SW 1271 (cell line): ENCODE measurements at regions not wholly inside any gene's neighbourhood (a gene's known extent, or its start where the extent isn't known, plus 50 kb on each side); places are given as distances from the start of the nearest gene placed in this dataset.

Source experiments
- DNase-seq, 2 experiments: peaks; one replicate each; lab custom pipeline; 2025; lab: John Stamatoyannopoulos, UW

DNA sequence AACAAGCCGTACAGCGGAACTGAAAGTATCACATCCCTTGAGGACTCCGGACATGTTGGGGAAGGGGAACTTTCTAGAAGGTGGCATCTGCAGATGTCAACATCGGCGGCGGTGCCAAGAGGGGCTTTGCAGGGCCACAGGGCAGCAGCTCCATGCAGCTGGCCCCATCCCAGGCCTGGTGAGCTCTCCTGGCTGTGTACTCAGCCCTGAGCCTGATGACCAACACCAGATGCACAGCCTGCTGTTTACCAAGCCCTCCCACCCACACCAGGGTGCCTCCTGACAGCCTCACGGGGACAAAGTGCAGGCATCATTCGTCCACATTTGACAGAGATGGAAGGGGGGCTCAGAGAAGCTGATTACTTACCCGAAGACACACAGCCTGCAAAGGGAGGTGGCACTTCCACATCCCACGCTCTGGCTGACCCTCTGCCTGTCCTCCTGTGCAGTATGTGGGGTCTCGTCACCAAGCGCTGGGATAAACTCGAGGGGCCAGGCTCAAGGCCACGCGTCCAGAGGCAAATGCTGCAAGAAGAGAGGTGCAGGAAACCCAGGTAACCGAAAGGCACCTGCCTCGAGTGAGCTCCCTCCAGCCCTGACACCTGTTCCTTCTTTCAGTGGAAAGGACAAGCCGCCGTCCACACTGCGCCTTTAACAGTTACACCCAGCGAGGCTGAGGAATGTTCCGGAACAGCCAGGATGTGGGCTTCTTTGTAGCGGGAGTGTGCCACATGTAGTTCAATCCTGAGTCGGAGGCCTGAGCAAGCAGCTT, 69.0 kb upstream of the ASAP2 start:
- no peak for DNase-seq

DNA sequence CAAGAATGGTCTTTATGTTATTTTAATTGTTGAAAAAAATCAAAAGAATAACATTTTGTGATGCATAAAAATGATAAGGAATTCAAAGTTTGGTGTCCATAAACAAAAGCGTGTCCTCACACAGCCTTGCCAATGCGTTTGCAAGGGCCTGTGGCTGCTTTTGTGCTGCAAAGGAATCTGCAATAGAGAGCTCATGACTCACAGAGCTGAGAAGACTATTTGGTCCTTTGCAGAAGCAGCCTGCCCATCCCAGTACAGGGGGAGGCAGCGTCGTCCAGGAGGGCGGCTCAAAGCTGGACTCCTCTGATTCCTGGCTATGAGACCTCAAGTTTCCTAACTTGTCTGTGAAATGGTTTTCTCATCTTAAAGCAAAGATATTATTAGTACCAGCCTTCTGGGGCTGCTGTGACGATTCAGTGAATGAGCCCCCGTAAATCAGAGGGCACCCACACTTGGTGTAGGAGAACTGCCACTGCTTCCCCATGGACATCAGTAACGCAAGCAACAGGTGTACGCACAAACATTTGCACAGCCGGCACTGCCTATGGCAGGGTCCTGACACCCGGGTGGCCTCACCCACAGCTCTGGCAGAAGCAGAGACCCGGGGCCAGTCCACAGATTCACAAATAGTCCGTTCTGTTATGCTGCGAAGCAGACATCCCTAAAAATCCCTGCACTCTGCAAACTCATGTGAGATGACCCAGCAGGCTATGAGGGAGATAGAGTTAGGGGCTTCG, 70.6 kb upstream of the ASAP2 start:
- DNase-seq: no peak

GRCh38 chr2:9127316-9127715, 79.3 kb upstream of the ASAP2 start:
- no peak for DNase-seq

GRCh38 chr2:9126540-9126939, 80.1 kb upstream of the ASAP2 start:
- DNase-seq: no peak

DNA sequence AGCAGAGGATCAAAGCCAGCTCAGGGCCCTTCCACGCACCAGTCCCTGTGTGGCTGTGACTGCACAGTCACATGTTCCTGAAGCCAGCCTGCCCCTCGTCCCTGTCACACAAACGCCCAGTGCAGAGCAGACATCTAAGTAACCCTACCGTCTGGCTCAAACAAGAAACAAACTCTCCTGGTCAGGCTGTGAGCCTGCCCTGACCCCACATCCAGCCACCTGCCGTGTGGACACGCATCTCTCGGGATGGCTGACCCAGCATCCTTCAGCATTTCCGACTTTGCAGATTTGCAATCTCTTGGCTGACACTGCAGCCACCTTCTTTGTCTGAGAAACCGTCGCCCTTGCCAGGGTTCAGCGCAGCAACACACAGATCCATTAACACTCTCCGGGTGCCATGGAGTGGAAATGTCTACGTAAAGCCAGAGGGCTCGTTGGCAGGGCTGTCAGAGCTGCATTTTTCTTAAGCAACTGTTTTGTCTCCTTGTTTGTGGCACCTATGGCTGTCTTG, 82.3 kb upstream of the ASAP2 start:
- no peak for DNase-seq

DNA sequence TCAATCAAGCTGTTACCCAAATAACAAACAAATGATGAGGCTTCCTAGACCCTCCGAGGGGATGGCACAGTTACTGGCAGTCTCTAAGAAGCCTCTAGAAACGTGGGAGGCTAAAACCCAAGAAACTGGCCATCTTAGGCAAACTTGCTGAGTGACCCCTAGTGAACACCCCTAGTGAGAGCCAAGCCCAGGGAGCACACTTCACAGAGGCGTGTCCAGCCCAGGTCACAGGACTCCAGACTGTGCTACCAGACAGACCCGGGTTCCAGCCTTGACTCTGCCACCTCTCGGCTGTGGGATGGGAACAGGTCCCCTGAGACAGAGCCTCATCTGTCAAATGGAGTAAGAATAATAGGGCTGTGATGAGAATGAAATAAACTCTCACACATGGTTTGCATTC, 83.5 kb upstream of the ASAP2 start:
- DNase-seq: no peak

GRCh38 chr2:9122367-9122766, 84.2 kb upstream of the ASAP2 start:
- no peak for DNase-seq

DNA sequence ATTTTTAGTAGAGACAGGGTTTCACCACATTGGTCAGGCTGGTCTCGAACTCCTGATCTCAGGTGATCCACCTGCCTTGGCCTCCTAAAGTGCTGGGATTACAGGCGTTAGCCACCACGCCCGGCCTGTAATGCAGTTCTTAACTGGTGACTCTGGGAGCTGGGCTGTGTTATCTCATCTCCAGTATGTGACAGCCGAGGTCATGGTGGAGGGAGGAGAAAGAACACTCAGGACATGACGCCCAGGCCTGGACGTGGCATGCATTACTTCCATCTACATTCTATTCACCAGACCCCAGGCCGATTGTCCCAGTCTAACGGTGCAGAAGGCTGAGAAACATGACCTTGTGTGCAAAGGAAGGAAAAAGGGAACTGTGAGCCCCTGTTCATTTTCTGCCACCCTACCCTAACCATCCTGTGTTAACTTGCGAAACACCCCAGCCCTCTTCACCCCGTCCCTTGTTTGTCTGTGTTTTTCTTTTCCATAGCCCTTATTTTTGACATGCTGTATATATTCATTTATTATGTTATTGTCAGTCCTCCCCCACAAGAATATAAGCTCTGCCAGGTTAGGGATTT, 88.1 kb upstream of the ASAP2 start:
- no peak for DNase-seq

DNA sequence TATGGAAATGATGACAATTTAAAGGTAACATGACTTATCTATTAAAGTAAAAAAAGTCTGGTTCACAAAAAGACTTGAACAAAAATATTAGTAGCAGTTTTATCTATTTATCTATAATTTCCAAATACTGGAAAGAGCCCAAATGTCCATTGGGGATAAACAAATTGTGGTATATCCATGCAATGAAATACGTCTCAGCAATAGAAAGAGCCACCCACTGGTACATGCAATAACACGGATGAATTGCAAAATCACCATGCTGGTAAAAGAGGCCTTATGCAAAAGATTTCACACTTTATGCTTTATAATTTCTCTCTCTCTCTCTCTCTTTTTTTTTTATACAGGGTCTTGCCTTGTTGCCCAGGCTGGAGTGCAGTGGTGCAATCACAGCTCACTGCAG, 91.4 kb upstream of the ASAP2 start:
- no peak for DNase-seq

DNA sequence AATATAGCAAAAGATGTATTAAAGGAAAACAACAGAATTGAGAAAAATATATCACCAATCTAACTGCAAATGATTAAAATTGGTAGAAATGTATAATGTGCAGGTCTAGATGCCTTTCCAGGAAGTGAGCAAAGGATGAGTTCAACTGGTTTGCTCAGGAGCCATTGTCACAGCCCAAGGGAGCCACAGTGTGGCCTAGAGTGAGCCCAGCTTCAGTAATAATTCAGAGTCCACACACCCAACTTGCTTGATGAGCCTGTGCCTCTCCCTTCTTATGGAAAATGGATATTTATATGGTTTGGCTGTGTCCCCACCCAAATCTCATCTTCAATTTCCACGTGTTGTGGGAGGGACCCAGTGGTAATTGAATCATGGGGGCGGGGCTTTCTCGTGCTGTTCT, 92.2 kb upstream of the ASAP2 start:
- DNase-seq: no peak

DNA sequence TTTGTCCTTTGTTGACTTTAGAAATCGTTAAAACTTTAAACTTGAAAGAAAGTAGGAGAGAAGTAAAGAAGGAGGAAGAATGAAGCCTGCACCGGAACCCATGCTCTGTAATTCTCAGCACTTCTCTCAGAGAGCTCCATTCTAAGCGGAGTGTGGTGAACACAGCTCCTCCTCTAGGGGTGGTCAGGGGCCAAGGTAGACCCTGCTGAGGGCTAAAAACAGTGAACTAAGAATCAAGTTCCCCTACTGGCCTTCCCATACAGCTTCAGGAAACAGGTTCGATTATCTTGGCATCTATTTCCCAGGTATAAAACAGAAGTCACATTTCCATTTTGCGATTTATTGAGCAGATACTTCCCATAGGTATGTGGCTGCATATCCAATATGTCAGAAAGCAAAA, 92.7 kb upstream of the ASAP2 start:
- DNase-seq: no peak

- DNase-seq: no peak
These were observed 93.3 kb upstream of the ASAP2 start for GRCh38 chr2:9113262-9113661.

DNA sequence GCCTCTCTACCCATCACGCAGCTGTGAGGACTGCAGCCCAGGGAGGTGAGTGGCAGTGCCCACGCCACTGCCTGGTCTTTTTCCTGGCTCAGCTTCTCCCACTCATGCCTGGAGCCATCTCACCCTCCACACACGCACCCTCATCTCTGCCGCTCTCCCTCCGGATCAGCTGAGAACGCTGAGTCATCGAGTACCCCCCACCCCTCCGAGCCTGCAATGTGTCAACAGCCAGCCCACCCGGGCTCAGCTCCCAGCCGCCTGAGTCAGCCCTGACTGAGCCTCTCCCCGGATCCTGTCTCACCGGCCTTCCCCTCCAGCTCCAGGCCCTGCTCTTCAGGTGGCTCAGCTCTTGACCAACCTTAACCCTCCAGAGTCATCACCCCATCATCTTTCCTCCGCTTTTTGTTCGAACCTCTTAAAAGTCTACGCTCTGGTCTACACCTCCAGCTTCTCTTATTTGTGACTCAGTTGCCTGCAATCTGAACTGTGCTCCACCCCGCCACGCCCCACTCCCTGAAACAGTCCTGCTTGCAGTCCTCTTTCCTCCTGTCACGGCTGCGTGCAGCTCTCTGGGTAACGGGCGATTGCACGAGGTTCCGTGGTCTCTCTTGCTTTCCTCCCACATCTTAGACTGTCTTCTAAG, 94.4 kb upstream of the ASAP2 start:
- DNase-seq: no peak

DNA sequence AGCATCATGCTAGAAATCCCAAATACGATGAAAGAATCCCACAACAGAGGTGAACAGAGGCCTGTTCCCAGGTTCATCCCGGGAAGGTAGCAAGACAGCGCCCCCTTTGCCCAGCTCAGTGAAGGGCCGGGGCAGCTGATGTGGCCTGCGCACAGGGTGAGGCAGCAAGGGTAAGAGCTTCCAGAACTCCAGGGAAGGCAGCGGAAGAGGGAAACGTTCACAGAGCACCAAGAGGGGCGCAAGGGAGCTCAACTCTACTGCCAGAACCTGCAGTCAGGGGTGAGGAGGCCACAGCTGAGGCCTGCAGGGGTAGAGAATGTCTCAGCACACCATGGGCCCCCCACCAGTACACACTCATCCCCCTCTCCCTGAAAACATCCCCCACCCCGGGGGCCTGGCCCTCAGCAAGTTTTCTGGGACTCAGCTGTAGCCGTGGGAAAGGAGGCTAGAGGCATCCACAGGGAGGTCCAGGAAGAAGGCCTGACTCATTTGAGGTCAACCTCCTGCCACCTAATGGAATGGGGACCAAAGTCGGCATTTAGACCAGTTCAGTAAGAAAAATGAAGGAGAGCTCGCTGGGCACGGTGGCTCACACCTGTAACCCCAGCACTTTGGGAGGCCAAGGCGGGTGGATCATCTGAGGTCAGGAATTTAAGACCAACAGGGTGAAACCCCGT, 95.6 kb upstream of the ASAP2 start:
- DNase-seq: no peak

DNA sequence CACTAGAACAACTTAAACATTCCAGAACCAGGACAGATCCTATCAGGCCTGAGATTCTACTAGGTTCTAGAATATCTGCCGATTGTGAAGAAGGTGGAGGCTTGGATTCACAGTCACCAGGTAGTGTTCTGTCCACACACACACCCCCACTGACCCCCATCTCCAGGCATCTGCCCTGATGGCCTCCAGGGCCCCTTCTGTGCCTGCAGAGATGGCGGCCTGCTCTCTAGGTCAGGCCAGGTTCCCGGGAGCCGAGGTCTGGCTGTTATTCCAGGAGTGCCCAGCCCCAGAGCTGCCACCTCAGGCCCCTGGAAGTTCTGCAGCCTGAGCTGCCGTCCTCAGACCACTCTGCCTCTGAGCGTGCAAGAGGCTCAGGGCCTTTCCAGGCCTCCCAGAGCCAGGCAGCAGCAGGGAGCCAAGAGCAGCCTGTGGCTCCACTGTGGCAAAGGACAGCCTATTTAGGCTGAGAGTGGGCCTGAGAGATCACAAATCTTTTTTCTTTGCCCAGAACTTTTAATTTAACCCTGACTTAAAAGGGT, 96.2 kb upstream of the ASAP2 start:
- no peak for DNase-seq

- no peak for DNase-seq
These were observed 96.7 kb upstream of the ASAP2 start for GRCh38 chr2:9109871-9110270.

DNA sequence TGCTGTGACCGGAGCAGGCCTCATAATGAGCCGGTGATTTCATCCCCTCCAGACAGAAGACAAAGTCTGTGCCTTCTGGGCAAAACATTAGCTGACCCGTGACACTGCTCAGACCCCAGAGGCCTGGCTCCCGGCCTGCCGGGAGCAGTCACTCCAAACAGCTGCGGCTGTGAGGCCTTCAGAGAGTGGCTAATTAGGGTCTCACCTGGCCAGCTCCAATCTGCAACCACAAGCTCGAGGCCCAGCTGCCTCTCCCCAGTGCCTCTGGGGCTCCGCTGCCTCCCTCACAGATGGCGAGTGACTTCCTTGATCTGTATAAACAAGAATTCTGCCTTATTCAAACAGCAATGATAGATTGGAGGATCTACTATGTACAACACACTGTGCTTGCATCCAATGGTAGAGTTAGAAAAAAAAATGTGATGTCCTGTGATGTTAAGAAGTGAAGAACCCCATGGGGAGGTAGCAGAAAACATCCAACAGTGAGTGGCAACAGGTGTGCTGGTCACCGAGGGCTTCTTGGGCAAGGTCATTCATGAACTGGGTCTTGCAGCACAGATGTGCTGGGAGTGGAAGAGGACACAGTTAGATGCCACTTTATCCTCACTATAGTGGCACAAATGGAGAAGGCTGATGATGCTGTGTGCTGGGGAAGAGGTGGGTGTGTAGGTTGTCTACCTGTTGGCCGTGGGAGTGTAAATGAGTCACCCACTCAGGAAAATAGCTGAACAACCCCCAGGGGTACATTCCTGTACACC, 98.2 kb upstream of the ASAP2 start:
- DNase-seq: no peak

DNA sequence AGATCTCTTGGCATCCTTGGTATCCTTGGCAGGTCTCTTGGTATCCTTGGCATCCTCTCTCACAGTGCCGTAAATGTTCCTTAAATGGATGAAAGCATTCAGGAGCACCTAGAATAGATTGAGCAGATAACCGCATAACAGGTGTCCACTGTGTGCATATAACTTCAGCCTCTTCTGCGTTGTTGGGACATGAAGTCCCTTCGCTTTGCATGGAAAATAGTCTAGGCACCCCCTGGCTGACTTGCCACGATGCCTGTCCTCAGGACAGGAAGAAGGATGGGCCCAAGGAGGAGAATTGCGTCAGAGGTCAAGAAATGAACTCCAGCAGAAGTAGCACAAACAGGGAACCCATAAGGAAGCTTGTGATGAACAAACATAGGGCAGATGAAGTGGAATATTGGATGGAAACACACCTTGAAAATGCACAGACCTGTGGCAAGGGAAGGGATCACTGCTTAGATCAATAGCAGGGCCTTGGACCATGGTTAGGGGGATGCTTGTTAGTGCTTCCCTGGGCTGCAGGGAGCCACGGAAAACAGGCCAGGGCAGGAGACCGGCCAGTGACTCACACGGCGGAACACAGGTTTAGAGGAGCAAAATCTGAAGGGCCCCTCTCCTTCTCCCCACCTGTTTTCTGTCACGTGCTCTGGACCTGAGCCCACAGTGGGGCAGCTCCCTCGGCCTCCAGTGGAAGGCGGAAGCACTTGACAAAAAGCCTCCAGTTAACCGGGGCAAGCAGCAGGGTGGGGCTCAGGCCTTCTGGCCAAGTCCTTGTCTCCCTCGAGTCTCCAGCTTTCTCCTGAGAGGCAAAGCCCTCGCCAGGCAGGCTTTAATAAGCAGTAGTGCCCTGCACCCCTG, 99.2 kb upstream of the ASAP2 start:
- no peak for DNase-seq

- no peak for DNase-seq
These were observed 100.1 kb upstream of the ASAP2 start for GRCh38 chr2:9106338-9107167.
